ENCODE measurements at regions not wholly inside any gene's neighbourhood (a gene's known extent, or its start where the extent isn't known, plus 50 kb on each side); places are given as distances from the start of the nearest gene placed in this dataset.

- DNase-seq, result no peak
These were observed 163.5 kb downstream of the AACS start for GRCh38 chr12:125228519-125229260.

GRCh38 chr12:125229878-125230530, 164.8 kb downstream of the AACS start:
- DNase-seq, result no peak

GRCh38 chr12:125233319-125233718, 168.1 kb downstream of the AACS start:
- no peak for DNase-seq

GRCh38 chr12:125239563-125239962, 174.3 kb downstream of the AACS start:
- no peak for DNase-seq

GRCh38 chr12:125240717-125241116, 175.5 kb downstream of the AACS start:
- no peak for DNase-seq

- DNase-seq, result no peak
These were observed 178.6 kb downstream of the AACS start for GRCh38 chr12:125243811-125244210.

GRCh38 chr12:125244338-125244737, 179.1 kb downstream of the AACS start:
- DNase-seq, result no peak

- DNase-seq, result no peak
These were observed 180.6 kb downstream of the AACS start for GRCh38 chr12:125245581-125246557.

GRCh38 chr12:125247477-125247876, 182.2 kb downstream of the AACS start:
- DNase-seq, result no peak

- DNase-seq, result no peak
These were observed 184.0 kb downstream of the AACS start for GRCh38 chr12:125249066-125249824.

- no peak for DNase-seq
These were observed 184.7 kb downstream of the AACS start for GRCh38 chr12:125249932-125250331.

GRCh38 chr12:125254236-125254635, 189.0 kb downstream of the AACS start:
- DNase-seq, result no peak

- no peak for DNase-seq
These were observed 189.6 kb downstream of the AACS start for GRCh38 chr12:125254856-125255255.

- no peak for DNase-seq
These were observed 190.8 kb downstream of the AACS start for GRCh38 chr12:125255935-125256633.

- no peak for DNase-seq
These were observed 191.3 kb downstream of the AACS start for GRCh38 chr12:125256634-125256936.

- no peak for DNase-seq
These were observed 194.1 kb downstream of the AACS start for GRCh38 chr12:125259178-125259867.

GRCh38 chr12:125262851-125263250, 197.6 kb downstream of the AACS start:
- DNase-seq, result no peak

GRCh38 chr12:125263385-125263784, 198.2 kb downstream of the AACS start:
- no peak for DNase-seq

GRCh38 chr12:125267114-125267513, 201.9 kb downstream of the AACS start:
- no peak for DNase-seq

- DNase-seq, result no peak
These were observed 204.0 kb downstream of the AACS start for GRCh38 chr12:125269276-125269675.

- no peak for DNase-seq
These were observed 206.7 kb downstream of the AACS start for GRCh38 chr12:125271892-125272291.

Data from amniotic stem cell (primary cell).